ENCODE measurements at regions not wholly inside any gene's neighbourhood (a gene's known extent, or its start where the extent isn't known, plus 50 kb on each side); places are given as distances from the start of the nearest gene placed in this dataset.

DNA sequence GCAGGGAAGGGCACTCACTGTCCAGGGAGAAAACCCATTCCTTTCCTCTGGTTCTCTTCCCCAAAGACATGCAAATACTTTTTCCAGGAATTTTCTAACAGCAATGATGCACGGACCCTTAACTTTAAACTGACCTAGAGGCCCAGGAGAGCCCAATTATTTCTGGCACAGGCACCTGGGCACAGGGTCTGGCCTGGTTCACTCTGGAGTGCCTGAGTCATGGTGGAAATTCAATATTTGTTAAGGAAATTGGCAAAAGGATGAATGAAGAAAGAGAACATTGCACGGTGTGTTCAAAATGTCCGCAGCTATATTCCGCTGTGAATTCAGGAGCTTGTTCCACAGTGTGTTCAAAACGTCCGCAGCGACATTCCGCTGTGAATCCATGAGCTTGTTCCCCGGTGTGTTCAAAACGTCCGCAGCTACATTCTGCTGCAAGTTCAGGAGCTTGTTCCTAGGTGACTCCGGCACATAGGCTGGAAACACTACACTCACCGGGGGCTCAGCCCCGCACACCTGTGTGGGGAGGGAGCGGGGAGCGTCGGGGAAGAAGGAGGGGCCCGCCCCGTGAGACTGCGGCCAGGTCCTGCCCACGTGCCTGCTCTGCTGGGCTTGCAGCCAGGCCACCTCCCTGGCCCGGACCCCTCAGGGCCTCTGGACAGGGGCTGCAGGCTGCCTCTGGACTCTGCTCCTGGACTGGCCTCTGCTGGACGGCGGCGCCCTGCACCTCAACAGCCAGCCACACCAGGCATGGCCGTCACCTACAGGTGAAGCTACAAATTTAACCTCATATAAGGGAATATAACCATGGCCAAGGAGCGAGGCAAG is 72.0 kb upstream of the FAM20C start:
- POLR2A ChIA-PET, result interaction anchor here (1.7 kb wide), 1 partner anchor 72 kb away, joined by 6 read pairs; the partner anchor contains the start of gene FAM20C
- TF ChIP-seq, protein P1, sequence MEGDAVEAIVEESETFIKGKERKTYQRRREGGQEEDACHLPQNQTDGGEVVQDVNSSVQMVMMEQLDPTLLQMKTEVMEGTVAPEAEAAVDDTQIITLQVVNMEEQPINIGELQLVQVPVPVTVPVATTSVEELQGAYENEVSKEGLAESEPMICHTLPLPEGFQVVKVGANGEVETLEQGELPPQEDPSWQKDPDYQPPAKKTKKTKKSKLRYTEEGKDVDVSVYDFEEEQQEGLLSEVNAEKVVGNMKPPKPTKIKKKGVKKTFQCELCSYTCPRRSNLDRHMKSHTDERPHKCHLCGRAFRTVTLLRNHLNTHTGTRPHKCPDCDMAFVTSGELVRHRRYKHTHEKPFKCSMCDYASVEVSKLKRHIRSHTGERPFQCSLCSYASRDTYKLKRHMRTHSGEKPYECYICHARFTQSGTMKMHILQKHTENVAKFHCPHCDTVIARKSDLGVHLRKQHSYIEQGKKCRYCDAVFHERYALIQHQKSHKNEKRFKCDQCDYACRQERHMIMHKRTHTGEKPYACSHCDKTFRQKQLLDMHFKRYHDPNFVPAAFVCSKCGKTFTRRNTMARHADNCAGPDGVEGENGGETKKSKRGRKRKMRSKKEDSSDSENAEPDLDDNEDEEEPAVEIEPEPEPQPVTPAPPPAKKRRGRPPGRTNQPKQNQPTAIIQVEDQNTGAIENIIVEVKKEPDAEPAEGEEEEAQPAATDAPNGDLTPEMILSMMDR (IDR thresholded peaks at IDR 0.05; ENCODE audit: low read depth, low read length), result no peak

DNA sequence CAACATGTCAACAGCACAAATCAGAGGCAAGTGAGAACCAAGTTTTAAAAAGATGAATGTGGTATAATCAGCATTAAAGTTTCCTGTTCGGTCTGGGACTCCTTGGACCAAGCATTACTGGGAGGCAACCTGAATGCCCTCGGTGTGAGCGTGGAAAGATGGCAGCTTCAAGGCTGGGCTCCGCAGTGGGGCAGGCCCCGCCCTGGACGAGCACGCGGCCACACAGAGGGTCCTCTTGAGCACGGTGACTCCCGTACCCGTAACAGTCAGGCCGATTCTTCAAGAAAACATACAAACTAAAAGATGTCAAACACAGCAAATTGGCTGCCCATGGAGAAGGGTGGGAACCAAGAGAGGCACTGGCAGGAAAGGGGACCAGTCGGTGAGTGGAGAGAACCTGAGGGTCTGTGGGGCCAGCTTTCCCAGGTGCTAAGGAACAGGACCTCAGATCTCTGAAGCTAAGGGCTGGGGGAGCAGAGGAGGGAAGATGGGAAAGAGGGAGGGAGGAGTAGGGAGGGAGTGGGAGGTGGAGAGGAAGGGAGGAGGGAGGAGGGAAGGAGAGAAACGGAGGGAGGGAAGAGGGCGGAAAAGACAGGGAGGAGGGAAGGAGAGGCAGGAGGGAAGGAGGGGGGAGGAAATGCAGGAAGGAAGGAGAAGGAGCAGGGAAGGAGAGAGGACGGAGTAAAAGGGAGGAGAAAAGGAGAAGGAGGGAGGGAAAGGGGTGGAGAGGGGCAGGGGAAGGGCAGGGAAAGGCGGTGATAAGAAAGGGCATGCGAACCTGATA is 71.2 kb upstream of the FAM20C start:
- ChIA-PET CTCF (no interaction called here), POLR2A (interaction anchor here (1.7 kb wide), 1 partner anchor 71 kb away, joined by 6 read pairs; the partner anchor contains the start of gene FAM20C)
- H3K4me3 ChIP-seq (ENCODE audit: low read depth, low read length), result no peak overlapping the region
- H3K9me3 ChIP-seq (ENCODE audit: control insufficient read depth, insufficient read depth, low read length), result no peaks in the 10 kb centered on the region; the same call in 1 of the 2 replicates
- peaks cover 2% of the 10 kb centered on the region for H3K27me3 ChIP-seq (ENCODE audit: control insufficient read depth, insufficient read depth, low read length)
- no peak for DNase-seq (ENCODE audit: low read depth, low spot score)
- H3K27ac ChIP-seq (ENCODE audit: low read depth, low read length), result no peak overlapping the region
- TF ChIP-seq, protein P1 (IDR thresholded peaks at IDR 0.05; ENCODE audit: low read depth, low read length), result no peak

More for the DNA sequence above, 72.0 kb upstream of the FAM20C start:
- no peak overlapping the region for H3K27ac ChIP-seq (ENCODE audit: low read depth, low read length)
- no peaks in the 10 kb centered on the region; the same call in 1 of the 2 replicates for H3K9me3 ChIP-seq (ENCODE audit: control insufficient read depth, insufficient read depth, low read length)
- H3K4me3 ChIP-seq (ENCODE audit: low read depth, low read length), result no peak overlapping the region
- DNase-seq (ENCODE audit: low read depth, low spot score), result no peak
- CTCF ChIA-PET, result no interaction called here
- peaks cover 2% of the 10 kb centered on the region for H3K27me3 ChIP-seq (ENCODE audit: control insufficient read depth, insufficient read depth, low read length)

DNA sequence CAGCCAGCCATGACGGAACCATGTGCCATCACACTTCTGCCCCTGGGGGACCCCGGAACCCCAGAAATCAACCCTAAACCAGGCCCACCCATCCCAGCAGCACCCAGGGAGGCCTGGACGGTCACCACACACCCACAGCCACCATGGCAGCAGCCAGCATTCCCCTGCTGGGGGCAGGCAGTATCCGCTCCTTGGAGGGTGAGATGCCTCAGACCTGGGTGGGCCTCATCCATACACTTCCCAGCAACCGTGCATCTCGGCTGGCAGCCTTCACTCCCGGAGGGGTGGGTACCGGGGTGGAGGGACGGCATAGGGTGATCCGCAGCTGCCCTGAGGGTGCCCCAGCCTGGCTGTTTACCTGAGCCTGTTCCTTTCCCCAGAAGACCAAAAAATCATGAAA is 69.1 kb upstream of the FAM20C start:
- peaks cover 2% of the 10 kb centered on the region for H3K27me3 ChIP-seq (ENCODE audit: control insufficient read depth, insufficient read depth, low read length)
- POLR2A ChIA-PET, result no interaction called here
- TF ChIP-seq, protein P1 (IDR thresholded peaks at IDR 0.05; ENCODE audit: low read depth, low read length), result no peak
- H3K27ac ChIP-seq (ENCODE audit: low read depth, low read length), result no peak overlapping the region
- H3K4me3 ChIP-seq (ENCODE audit: low read depth, low read length), result no peak overlapping the region
- peaks cover 4% of the 10 kb centered on the region; the same call in 1 of the 2 replicates for H3K9me3 ChIP-seq (ENCODE audit: control insufficient read depth, insufficient read depth, low read length)
- CTCF ChIA-PET, result no interaction called here
- no peak for DNase-seq (ENCODE audit: low read depth, low spot score)

DNA sequence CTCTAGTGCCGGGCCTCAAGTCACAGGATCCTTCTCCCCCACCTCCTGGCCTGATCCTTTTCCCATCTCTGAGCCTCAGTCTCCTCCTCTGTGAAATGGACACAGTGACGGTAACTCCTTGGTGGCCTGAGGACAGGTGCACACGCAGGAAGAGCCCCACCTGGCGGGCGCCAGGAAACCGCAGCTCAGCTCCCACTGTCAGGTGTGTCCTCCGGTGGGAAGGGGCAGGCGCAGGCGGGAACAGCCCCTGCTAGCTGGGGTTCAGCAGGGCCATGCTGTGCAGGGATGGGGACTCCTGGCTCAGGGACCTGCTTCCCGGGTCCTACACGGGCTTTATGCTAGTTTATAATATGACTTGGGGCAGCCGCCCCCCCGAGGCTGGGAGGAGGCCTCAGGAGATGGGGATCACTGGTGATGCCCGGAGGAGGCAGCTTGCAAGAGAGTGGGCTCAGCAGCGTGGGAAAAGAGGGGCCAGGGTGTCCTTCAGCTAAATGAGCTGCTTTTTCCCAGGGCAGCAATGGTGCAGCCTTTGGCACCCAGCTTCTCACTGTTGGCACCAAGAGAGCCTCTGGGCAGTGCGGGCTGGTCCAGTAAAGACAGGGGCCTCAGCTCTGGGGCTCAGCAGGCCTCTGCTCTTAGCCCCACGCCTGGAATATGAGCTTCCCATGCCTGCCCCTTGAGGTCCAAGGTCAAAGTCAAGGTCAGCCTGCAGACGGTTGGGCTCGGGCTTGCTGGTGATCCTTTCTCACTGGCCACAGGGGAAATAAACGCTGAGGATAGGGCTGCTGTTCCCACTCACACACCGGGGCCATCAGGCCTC is 68.0 kb upstream of the FAM20C start:
- ChIA-PET POLR2A (no interaction called here), CTCF (no interaction called here)
- TF ChIP-seq, protein P1 (IDR thresholded peaks at IDR 0.05; ENCODE audit: low read depth, low read length), result no peak
- peaks cover 2% of the 10 kb centered on the region for H3K27me3 ChIP-seq (ENCODE audit: control insufficient read depth, insufficient read depth, low read length)
- H3K27ac ChIP-seq (ENCODE audit: low read depth, low read length), result no peak overlapping the region
- peaks cover 4% of the 10 kb centered on the region; the same call in 1 of the 2 replicates for H3K9me3 ChIP-seq (ENCODE audit: control insufficient read depth, insufficient read depth, low read length)
- H3K4me3 ChIP-seq (ENCODE audit: low read depth, low read length), result no peak overlapping the region
- no peak for DNase-seq (ENCODE audit: low read depth, low spot score)
